LHCN-M2 (cell line): ENCODE measurements at regions not wholly inside any gene's neighbourhood (a gene's known extent, or its start where the extent isn't known, plus 50 kb on each side); places are given as distances from the start of the nearest gene placed in this dataset.
A peak's percentile ranks its signal among the peaks of the same experiment; 100 is the strongest.
"Not testable (repeated sequence)": the region's sequence is repeated elsewhere in the genome, so short reads cannot be mapped to it uniquely, and the experiment has no call there.

Source experiments
- DNase-seq: peaks from one replicate; pipeline ENCODE4 v3.0.0-alpha.2; 2012; ENCODE audit warnings: low read depth

DNA sequence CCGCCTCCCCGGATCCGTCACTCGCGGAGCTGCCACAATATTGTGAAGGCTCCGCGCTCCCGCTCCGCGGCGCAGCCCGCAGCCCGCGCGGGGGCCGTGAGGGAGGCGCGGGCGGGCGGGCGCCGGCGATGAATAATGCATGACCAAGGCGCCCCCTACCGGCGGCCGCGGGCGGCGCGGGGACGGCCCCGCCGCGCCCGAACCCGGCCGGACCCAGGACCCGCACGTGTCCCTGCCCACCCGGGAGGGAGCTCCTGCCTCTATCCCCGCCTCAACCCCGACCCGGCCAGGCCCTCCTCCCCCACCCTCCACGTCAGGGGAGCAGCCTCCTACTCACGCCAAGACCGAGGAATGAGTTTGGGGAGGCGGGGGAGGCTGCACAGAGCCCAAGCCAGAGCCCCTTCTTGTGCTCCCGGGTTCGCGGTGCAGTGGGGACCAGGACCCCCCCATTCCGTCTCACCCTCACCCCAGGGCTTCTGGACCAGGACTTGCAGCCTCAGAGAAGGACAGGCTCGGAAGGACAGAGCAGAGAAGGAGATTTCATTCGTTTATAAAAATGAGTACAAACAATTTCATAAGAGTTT, 70.8 kb upstream of the CASZ1 start:
- peak; percentile 15 for DNase-seq

DNA sequence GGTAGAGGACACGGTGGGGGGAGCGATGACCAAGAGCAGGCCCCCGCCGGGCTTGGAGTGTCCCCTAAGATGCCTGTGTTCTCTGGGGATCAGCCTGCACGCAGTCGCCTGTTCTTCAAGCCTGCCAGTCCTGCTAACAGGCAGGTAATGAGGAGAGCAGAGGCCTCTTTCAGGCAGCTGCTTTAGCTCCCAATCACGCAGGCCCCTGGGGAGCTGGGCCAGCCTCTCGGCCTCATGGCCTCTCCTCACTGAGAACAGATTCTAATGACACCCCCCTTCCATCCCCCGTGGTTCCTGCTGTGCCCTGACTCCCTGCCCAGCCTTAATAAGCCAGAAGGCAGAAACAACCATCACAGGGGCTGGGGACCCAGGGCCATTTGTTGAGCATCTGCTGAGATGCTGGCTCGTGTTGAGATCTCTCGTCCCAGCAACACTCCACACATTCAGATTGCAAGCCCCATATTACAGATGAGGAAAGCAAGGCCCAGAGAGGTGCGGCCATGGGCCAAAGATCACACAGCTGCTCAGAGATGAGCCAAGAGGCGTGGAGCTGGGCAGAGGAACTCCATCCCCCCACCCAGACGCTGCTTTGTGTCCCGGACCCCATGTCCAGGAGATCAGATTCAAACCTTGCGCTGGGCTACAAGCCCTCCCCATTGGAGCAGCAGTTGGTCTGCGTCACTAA, 71.6 kb upstream of the CASZ1 start:
- no peak for DNase-seq

DNA sequence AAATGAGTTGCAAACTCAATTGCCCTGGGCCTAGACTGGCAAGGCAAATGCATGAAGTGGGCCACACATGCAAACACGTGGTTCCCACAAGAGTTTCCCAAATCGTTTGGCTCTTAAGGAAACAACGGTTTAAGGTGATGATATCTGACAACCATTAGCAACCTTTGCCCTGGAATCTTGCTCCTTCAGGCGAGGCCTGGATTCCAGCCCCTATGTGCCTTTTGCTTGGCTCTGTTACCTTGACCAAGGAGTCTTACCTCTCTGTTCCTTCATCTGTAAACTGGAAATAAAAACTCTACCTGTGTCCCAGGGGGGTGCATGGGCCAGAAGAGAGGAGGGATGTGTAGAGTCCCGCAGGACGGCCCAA, 72.1 kb upstream of the CASZ1 start:
- DNase-seq = no peak

DNA sequence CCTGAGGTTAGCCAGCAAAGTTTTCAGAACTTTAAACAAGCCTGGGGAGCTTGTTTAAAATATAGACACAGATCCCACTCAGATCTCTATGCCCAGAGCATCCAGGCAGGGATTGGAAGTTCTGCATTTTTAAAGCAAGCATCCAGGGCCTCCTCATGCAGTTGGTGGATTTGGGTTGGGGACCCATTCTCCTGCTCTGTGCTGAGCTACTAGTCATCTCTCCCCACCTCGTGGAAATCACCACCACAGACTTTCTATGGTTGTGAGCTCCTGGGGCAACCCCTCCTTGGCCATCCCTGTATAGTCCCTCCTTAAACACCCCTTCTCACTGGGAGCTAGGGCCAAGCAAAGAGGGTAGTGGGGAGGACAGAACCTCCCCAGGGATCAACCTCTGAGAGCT, 73.5 kb upstream of the CASZ1 start:
- no peak for DNase-seq

DNA sequence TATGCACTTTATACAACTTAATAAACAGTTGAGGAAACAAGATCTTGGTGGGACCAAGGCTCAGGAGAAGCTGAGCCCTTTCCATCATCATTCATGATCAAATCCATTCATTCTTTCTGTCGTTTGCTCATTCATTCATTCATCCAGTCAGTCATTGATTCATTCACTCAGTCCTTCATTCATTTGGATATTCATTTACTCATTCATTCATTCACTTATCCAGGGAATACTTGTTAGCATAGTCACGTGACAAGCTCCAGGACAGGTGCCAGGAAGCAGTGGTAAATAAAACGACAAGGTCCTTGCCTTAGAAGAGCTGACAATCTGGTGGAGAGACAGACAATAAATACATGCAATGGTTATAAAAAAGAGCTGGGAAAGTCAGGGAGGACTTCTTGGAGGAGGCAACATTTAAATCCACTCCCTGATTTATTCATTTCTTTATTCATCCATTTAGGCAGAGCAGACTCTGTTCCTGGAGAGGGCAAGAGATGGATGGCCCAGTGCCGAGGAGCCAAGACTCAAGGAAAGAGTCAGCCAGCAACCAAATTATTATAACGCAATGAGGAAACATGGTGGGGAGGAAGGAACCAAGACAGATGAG, 74.1 kb upstream of the CASZ1 start:
- no peak for DNase-seq

DNA sequence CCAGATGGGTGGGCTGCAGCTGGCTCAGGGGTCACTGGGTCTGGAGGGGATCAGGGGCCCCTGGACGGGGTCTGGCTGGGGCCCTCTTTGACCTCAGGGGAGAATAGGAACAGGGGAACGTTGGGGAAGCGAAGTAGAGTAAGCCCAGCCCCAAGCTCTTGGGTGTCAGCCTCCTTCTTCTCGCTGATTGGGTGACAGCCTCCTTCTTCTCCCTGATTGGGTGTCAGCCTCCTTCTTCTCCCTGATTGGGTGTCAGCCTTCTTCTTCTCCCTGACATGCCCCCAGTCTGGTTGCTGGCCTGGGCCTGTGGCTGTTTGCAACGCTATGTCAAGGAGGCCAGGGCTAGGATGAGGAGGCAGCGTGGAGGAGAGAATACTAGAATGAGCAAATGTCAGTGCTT, 76.7 kb upstream of the CASZ1 start:
- no peak for DNase-seq

DNA sequence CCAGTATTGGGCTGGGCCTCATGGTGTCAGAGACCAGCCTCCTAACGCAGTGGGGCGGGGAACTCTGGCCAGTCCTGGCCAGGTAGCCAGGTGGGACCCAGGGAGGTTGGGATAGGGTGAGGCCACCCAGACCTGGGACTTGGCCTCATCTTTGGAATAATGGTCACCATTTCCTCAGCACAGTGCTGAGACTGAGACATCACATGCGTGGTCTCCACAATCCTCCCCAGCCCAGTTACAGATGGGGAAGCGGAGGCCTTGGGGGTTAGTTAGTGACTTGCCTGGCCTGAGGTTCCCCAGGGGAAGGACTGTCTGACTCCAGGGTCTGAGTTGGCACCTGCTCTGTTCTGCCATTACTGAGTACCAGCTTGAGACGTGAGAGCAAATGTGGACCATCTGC, 77.9 kb upstream of the CASZ1 start:
- DNase-seq = no peak

DNA sequence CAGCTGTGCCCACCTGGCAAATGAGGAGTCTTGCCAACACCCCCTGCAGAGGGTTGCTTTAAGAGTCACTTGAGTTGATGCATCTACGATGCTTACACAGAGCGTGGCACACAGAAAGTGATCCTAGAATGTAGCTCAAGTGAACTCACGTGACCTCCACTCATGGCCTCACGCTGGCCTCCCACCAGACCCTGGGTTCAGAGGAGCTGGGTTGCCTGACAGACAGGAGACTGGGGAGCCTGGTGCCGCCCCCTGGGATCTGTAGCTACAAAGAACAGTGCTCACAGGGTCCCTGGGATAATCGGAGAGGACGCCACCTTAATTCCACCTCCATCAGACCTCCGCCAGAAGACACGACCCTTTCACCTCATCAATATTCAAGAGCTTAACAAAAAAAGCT, 81.4 kb upstream of the CASZ1 start:
- DNase-seq = no peak

DNA sequence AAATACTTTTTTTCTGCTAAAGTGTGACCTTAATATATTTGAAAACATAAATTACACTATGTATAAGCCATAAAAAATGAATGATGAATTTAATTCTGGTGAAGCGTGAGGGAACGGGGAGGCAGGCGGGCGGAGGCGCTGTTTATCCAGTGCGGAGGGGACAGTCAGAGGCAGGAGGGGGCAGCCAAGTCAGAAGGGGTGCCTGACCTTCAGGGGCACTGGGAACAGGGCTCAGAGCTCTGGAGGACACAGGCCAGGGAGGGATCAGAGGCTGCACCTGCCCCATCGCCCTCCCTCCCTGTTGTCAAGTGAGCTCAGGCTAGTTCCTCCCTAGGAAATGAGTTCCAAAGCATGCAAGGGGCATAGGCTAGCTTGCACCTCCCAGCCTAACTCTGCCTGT, 82.0 kb upstream of the CASZ1 start:
- no peak for DNase-seq

DNA sequence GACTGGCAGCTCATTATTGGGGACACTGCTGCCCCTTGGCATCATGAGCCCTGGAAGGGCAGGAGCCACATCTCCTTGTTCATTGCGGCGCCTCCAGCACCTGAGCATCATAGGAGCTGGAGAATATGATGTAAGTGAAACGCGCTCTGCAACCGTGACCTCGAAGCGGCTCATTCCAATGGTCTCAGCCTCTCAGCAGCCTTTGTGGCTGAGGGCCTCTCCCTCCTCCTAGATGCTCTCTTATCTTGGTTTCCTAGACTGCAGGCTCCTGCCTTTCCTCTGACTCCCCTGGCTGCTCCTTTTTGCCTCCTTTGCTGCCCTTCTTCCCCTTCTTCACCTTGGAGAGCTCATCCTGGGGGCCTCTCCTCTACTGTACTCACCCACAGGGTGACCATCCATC, 83.6 kb upstream of the CASZ1 start:
- DNase-seq = no peak

DNA sequence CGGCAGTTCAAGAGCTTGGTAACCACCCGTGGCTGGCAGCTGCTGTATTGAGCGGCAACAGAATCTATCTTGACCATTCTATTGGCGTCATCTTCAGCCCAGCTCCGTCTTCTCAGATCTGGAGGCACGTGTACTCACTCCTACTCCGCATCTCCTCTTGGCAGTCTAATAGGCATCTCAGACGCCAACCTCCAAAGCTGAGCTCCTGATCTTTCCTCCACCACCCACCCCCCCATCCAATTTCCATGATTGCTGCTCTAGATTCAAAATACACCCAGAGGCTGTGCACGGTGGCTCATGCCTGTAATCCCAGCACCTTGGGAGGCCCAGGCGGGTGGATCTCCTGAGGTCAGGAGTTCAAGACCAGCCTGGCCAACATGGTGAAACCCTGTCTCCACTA, 84.6 kb upstream of the CASZ1 start:
- DNase-seq = no peak

DNA sequence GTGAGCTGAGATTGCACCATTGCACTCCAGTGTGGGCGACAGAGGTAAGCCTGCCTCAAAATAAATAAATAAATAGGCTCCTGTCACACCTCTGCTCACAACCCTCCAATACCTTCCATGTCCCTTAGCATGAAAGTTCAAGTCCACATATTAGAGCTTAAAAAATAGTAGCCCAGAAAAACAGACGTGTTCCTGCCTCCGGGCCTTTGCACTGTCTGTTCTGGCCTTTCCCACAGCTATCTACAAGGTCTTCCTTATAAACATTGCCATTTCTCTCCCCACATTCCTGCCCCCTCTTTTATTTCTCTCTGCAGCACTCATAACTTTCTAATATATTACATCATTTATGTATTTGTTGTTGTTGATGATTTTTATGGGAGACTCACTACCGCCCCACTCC, 85.6 kb upstream of the CASZ1 start:
- no peak for DNase-seq

DNA sequence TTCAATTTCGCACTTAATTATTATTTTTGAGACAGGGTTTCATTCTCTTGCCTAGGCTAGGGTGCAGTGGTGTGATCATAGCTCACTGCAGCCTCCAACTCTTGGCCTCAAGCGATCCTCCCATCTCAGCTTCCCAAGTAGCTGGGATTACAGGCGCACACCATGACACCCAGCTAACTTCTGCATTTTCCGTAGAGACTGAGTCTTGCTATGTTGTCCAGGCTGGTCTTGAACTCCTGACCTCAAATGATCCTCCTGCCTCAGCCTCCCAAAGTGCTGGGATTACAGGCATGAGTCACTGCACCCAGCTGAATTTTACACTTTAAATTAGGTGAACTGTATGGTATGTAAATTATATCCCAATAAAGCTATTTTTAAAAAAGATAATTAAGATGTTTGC, 90.6 kb upstream of the CASZ1 start:
- not testable (repeated sequence) for DNase-seq

DNA sequence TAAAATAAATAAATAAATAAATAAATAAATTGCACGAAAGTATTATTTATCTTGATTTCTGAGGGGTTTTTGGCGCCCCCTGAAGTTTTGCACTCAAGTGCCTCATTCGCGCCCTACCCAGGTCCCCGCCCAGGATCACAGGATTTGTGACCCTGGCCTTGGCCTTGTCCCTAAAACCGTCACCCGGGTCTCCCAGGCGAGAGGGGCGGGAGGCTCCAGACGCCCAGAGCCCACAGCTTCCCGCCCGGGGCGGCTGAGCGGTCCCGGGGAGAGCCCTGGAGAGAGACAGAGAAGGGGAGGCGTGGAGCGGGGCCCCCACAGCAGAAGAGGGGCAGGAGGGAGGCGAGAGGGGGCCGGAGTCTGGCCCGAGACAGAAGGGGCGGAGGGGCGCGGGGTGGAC, 91.8 kb upstream of the CASZ1 start:
- no peak for DNase-seq

DNA sequence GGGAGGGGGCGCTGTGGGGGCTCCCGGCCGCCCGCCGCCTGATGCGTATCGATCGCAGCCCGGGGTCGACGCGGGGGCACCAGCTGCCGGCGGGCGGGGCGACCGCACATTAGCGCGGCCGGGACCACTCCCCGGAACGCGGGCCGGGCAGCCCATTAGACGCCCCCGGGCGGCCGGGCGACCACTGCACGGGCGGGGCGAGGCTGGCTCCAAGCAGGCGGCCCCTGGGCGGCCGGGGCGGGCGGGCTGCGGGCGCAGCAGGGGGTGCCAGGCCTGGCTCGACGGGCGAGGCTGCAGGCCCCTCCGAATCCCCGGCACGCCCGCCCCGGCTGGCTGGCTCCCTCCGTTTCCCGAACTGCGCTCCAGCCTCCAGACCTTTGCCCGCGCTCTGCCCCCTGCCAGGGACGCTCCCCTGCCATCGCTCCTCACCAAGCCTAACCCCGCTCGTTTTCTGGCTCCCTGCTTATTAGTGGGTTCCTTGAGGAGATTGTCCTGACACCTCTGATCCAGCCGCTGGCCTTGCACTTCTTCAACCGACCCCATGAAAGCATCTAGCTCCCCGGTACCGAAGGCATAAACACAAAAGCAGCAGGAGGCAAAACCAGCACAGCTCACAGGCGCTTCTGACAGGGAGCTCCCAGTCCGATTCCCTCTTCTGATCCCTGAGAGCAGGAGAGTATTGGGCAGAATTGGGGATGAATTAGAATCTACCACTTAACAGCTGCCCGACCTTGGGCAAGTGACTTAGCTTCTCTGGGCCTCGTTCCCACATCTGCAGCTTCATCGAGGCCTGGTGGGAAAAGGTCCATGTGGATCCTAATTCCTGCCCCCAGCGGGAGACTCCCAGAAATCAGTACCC, 92.6 kb upstream of the CASZ1 start:
- no peak for DNase-seq

DNA sequence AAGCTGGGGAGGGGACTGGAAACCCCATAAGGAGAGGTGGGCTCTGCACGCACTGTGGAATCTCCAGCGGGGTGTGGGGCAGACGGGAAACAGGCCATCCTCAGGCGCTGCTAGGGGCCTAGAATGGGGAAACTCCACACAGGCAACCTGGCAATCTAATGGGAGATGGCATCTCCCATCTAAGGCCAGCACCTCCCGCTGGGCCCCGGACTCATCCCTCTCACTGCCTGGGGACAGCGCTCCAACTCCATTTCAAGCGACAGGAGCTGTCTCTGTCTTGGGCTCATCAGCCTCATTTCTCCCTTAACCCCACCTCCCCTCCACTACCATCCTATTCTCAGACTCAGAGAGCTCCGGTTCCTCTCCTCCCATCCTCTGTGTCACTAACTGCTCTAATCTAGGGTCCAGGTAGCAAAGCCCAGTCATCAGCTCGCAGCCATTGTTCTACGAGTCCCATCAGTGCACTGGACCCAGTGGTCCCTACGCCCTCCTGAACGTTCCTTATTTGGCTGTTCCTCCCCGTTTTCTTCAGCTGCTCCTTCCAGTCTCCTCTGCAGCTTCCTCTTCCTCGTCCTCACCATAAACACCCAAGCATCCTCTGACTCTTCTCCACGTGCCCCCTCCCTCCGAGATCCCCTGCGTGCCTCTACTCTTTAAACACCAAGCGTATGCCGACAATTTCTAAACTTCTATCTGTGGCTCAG, 93.4 kb upstream of the CASZ1 start:
- no peak for DNase-seq

DNA sequence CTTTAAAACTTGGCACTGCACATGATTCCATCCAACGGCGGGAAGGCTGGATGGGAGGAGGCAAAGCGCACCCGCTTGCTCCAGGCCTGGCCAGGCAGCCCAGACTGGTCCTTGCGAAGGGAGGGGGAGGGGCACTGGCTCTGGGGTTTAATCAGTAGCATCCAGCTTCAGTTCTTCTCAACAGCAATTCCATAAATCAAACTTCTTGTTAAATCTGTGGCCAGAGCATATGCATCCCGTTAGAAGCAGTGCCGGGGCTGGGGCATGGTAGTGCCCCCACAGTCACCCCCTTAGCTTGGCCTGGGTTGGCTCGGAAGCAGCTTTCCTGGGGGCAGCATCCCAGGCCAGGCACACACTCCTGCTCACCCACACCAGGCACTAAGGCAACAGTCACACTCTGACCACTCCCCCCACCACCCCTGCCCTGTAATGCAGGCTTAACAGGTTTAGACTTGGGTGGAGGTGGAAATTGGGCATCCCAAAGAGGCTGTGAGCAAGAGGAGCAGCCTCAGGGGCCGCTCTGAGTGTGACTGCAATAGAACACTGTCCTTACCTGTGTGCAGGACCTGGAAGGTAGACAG, 94.1 kb upstream of the CASZ1 start:
- DNase-seq = no peak

DNA sequence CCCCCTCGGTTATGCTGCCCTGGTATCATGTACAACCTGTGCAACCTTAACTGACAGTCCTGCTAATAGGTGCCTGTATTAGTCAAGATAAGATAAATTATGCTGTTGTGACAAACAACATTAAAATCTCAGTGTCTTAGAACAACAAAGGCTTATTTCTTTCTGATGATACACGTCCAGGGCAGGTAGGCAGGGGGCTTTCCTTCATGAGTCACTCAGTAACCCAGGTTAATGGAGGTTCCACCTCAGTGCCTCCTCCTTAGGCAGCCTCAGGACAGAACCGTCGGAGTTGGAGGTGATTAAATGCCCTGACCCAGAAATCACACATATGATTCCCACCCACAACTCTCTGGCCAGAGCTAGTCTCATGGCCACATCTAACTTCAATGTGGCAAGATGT, 94.6 kb upstream of the CASZ1 start:
- DNase-seq = no peak

DNA sequence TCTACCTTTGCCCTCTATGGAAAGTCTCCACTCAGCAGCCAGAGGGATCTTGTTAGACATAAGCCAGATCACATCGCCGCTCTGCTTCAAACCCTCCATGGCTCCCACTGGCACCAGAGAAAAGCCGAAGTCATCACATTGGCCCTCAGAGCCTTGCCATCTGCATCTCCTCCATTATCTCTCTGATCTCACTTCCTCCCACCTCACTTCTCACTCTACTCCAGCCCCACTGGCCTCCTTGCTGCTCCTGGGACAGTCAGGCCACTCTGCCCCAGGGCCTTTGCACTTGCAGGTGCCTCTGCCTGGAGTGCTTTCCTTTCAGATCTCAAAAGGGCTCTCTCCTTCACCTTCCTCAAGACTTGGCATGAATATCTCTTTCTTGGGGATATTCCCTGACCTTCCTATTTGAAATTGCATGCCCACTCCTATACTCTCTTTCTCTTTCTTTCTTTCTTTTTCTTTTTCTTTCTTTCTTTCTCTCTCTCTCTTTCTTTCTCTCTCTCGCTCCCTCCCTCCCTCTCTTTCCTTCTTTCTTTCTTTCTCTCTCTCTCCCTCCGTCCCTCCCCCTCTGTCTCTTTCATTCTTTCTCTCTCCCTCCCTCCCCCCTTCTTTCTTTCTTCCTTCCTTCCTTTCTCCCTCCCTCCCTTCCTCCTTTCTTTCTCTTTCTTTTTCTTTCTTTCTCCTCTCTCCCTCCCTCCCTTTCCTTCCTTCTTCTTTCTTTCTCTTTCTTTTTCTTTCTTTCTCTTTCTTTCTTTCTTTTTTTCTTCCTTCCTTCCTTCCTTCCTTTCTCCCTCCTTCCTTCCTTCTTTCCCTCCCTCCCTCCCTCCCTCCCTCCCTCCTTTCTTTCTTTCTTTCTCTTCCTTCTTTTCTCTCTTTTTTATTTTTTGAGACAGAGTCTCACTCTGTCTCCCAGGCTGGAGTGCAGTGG, 96.0 kb upstream of the CASZ1 start:
- DNase-seq = no peak

DNA sequence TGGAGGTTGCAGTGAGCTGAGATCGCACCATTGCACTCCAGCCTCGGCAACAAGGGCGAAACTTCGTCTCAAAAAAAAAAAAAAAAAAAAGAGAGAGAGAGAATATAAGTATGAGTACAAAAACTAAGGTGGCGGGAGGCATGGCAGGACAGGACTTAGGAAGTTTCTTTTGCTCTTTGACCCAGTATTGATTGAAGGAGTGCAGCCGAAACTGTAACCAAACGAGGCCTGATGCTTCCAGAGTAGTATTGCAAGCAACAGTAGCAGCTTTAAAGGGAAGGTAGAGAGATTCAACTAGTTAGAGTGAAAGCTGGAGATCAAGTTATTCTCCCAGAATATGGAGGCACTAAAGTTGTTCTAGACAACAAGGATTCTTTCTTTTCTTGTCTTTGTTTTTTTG, 99.2 kb upstream of the CASZ1 start:
- DNase-seq = no peak

DNA sequence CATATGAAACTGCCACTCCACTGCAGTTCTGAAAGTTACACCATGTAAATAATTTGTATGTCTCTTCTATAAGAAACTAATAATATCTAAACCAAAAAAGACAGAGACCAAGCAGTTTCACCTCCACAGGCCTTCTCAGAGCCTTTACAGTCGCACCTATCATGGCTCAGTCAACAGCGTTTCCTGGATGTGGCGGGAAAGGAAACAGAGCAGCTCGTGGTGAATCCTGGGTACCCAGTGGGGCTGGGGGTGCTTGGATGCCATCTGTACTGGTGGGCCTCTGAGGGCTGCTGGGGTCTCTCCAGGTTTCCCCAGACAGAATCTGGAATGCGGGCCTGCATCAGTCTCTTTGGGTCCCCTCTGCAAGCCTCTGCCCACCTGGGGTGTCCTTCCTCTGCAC, 100.2 kb upstream of the CASZ1 start:
- no peak for DNase-seq
